NCI-H526 (cell line): ENCODE measurements at regions not wholly inside any gene's neighbourhood (a gene's known extent, or its start where the extent isn't known, plus 50 kb on each side); places are given as distances from the start of the nearest gene placed in this dataset.
"Not testable (repeated sequence)": the region's sequence is repeated elsewhere in the genome, so short reads cannot be mapped to it uniquely, and the experiment has no call there.

Experiments used
- DNase-seq, 2 experiments: peaks; one replicate each; lab custom pipeline; 2025; lab: John Stamatoyannopoulos, UW

- DNase-seq: no peak
Measured at GRCh38 chr14:104250175-104250574, 111.8 kb downstream of the KIF26A start.

- no peak for DNase-seq
Measured at GRCh38 chr14:104252256-104253215, 114.1 kb downstream of the KIF26A start.

GRCh38 chr14:104253223-104253822, 114.9 kb downstream of the KIF26A start:
- DNase-seq: no peak

- DNase-seq: no peak
Measured at GRCh38 chr14:104253901-104254353, 115.5 kb downstream of the KIF26A start.

GRCh38 chr14:104254735-104255400, 116.5 kb downstream of the KIF26A start:
- no peak for DNase-seq

GRCh38 chr14:104256025-104256424, 117.6 kb downstream of the KIF26A start:
- no peak for DNase-seq

GRCh38 chr14:104262515-104263514, 124.4 kb downstream of the KIF26A start:
- no peak for DNase-seq

GRCh38 chr14:104263675-104264358, 125.4 kb downstream of the KIF26A start:
- DNase-seq: no peak

- no peak for DNase-seq
Measured at GRCh38 chr14:104264495-104265265, 126.3 kb downstream of the KIF26A start.

GRCh38 chr14:104265918-104266630, 127.7 kb downstream of the KIF26A start:
- DNase-seq: no peak

GRCh38 chr14:104266631-104267575, 128.5 kb downstream of the KIF26A start:
- DNase-seq: no peak

- DNase-seq: no peak
Measured at GRCh38 chr14:104267895-104268294, 129.5 kb downstream of the KIF26A start.

- no peak for DNase-seq
Measured at GRCh38 chr14:104268295-104268694, 129.9 kb downstream of the KIF26A start.

GRCh38 chr14:104268725-104269436, 130.5 kb downstream of the KIF26A start:
- DNase-seq: no peak

- DNase-seq: not testable (repeated sequence)
Measured at GRCh38 chr14:104269511-104270241, 131.3 kb downstream of the KIF26A start.

- peak; percentile 44 to 55 for DNase-seq
Measured at GRCh38 chr14:104271391-104271790, 133.0 kb downstream of the KIF26A start.

GRCh38 chr14:104274806-104275205, 136.4 kb downstream of the KIF26A start:
- no peak for DNase-seq
